ENCODE measurements at regions not wholly inside any gene's neighbourhood (a gene's known extent, or its start where the extent isn't known, plus 50 kb on each side); places are given as distances from the start of the nearest gene placed in this dataset.

DNA sequence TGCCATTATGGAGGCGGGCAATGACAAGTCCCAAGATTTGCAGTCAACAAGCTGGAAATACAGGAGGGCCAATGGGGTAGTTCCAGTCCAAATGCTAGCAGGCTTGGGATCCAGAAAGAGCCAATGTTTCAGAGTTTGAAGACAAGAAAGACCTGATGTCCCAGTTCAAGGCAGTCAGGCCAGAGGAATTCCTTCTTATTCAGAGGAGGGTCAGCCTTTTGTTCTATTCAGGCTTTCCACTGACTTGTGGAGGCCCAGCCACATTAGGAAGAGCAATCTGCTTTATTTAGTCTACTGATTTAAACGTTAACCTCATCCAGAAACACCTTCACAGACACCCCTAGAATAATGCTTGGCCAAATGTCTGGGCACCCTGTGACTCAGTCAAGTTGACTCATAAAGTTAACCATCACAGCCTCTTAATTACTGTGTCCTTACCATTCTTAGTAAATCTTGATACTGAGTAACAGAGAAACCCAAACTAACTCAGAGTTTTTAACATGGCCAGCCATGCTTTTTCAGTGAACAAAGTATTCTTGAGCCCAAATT, 50.9 kb upstream of the NPHP3 start:
- intact Hi-C loops (cut with micrococcal nuclease; ENCODE audit: unreplicated experiment) (no loop called here), in situ Hi-C loops (cut with HindIII; ENCODE audit: low pct_unique_long_range_greater_than_20kb, low sequenced_read_pairs) (no loop called here)
- H3K27me3 ChIP-seq (ENCODE audit: control insufficient read depth, insufficient read depth, low read length), result peaks cover 3% of the 10 kb centered on the region
- ATAC-seq (no peak), DNase-seq (ENCODE audit: low read depth, low spot score) (no peak)
- H3K4me3 ChIP-seq (ENCODE audit: low read depth in 2 of 2, low read length in 2 of 2), result no peak overlapping the region
- ChIA-PET POLR2A (no interaction called here), CTCF (no interaction called here)
- H3K4me1 ChIP-seq (ENCODE audit: control insufficient read depth, insufficient read depth, low read length), result no peaks in the 10 kb centered on the region
- no peaks in the 10 kb centered on the region for H3K36me3 ChIP-seq (ENCODE audit: control insufficient read depth, insufficient read depth, low read length)
- TF ChIP-seq POLR2AphosphoS5 (IDR thresholded peaks at IDR 0.05; ENCODE audit: low read depth, low read length), result no peak
- no peak for TF ChIP-seq SIN3A (IDR thresholded peaks at IDR 0.05; ENCODE audit: borderline replicate concordance, insufficient read depth, low read depth, low read length)
- TF ChIP-seq, protein P1, sequence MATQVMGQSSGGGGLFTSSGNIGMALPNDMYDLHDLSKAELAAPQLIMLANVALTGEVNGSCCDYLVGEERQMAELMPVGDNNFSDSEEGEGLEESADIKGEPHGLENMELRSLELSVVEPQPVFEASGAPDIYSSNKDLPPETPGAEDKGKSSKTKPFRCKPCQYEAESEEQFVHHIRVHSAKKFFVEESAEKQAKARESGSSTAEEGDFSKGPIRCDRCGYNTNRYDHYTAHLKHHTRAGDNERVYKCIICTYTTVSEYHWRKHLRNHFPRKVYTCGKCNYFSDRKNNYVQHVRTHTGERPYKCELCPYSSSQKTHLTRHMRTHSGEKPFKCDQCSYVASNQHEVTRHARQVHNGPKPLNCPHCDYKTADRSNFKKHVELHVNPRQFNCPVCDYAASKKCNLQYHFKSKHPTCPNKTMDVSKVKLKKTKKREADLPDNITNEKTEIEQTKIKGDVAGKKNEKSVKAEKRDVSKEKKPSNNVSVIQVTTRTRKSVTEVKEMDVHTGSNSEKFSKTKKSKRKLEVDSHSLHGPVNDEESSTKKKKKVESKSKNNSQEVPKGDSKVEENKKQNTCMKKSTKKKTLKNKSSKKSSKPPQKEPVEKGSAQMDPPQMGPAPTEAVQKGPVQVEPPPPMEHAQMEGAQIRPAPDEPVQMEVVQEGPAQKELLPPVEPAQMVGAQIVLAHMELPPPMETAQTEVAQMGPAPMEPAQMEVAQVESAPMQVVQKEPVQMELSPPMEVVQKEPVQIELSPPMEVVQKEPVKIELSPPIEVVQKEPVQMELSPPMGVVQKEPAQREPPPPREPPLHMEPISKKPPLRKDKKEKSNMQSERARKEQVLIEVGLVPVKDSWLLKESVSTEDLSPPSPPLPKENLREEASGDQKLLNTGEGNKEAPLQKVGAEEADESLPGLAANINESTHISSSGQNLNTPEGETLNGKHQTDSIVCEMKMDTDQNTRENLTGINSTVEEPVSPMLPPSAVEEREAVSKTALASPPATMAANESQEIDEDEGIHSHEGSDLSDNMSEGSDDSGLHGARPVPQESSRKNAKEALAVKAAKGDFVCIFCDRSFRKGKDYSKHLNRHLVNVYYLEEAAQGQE (IDR thresholded peaks at IDR 0.05; ENCODE audit: insufficient read depth in 1 of 2, low read depth in 2 of 2, low read length in 1 of 2), result no peak
- TF ChIP-seq TCF7L2 (IDR thresholded peaks at IDR 0.05; ENCODE audit: low read depth, low read length), result no peak
- TF ChIP-seq, protein P2, sequence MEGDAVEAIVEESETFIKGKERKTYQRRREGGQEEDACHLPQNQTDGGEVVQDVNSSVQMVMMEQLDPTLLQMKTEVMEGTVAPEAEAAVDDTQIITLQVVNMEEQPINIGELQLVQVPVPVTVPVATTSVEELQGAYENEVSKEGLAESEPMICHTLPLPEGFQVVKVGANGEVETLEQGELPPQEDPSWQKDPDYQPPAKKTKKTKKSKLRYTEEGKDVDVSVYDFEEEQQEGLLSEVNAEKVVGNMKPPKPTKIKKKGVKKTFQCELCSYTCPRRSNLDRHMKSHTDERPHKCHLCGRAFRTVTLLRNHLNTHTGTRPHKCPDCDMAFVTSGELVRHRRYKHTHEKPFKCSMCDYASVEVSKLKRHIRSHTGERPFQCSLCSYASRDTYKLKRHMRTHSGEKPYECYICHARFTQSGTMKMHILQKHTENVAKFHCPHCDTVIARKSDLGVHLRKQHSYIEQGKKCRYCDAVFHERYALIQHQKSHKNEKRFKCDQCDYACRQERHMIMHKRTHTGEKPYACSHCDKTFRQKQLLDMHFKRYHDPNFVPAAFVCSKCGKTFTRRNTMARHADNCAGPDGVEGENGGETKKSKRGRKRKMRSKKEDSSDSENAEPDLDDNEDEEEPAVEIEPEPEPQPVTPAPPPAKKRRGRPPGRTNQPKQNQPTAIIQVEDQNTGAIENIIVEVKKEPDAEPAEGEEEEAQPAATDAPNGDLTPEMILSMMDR (IDR thresholded peaks at IDR 0.05), result no peak
- no peaks in the 10 kb centered on the region for H3K9me3 ChIP-seq (ENCODE audit: control insufficient read depth, insufficient read depth, low read depth, low read length)
- no peak overlapping the region for H3K27ac ChIP-seq (ENCODE audit: low read length)
- BruUV-seq (replicated peaks), result no TSS peak

DNA sequence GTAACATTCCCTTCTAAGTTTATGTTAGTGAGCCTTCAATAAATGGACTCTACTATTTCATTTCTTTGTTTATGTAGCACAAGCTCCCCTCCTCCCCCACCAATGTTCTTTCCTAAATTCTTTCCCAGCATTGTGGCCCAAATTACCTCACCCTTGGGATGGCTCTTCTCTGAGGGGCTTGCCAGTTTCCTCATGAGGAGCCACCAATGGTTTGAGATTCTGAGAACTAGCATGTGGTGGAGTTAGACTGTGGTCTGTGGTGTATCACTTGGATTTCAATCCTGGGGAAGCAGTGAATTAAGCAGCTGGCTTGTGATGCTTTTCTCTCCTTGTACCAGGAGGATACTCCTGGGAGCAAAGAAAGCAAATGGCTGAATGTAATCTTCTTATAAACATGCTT, 50.0 kb upstream of the NPHP3 start:
- no peak for DNase-seq (ENCODE audit: low read depth, low spot score)
- peaks cover 3% of the 10 kb centered on the region for H3K27me3 ChIP-seq (ENCODE audit: control insufficient read depth, insufficient read depth, low read length)
- CTCF ChIA-PET, result no interaction called here

More for the DNA sequence above, 50.0 kb upstream of the NPHP3 start:
- in situ Hi-C loops (cut with HindIII; ENCODE audit: low pct_unique_long_range_greater_than_20kb, low sequenced_read_pairs), result no loop called here
- no peak overlapping the region for H3K4me3 ChIP-seq (ENCODE audit: low read depth in 2 of 2, low read length in 2 of 2)
- TF ChIP-seq, protein P2 (IDR thresholded peaks at IDR 0.05), result no peak
- no peak for TF ChIP-seq SIN3A (IDR thresholded peaks at IDR 0.05; ENCODE audit: borderline replicate concordance, insufficient read depth, low read depth, low read length)
- TF ChIP-seq TCF7L2 (IDR thresholded peaks at IDR 0.05; ENCODE audit: low read depth, low read length), result no peak
- no peak for TF ChIP-seq POLR2AphosphoS5 (IDR thresholded peaks at IDR 0.05; ENCODE audit: low read depth, low read length)
- TF ChIP-seq, protein P1 (IDR thresholded peaks at IDR 0.05; ENCODE audit: insufficient read depth in 1 of 2, low read depth in 2 of 2, low read length in 1 of 2), result no peak
- H3K27ac ChIP-seq (ENCODE audit: low read length), result no peak overlapping the region
- intact Hi-C loops (cut with micrococcal nuclease; ENCODE audit: unreplicated experiment), result no loop called here
- H3K36me3 ChIP-seq (ENCODE audit: control insufficient read depth, insufficient read depth, low read length), result no peaks in the 10 kb centered on the region
- no peak for ATAC-seq
- H3K4me1 ChIP-seq (ENCODE audit: control insufficient read depth, insufficient read depth, low read length), result no peaks in the 10 kb centered on the region
- no peaks in the 10 kb centered on the region for H3K9me3 ChIP-seq (ENCODE audit: control insufficient read depth, insufficient read depth, low read depth, low read length)
- POLR2A ChIA-PET, result no interaction called here
- no TSS peak for BruUV-seq (replicated peaks)

All from Panc1 (cell line).